ENCODE measurements at regions not wholly inside any gene's neighbourhood (a gene's known extent, or its start where the extent isn't known, plus 50 kb on each side); places are given as distances from the start of the nearest gene placed in this dataset.

DNA sequence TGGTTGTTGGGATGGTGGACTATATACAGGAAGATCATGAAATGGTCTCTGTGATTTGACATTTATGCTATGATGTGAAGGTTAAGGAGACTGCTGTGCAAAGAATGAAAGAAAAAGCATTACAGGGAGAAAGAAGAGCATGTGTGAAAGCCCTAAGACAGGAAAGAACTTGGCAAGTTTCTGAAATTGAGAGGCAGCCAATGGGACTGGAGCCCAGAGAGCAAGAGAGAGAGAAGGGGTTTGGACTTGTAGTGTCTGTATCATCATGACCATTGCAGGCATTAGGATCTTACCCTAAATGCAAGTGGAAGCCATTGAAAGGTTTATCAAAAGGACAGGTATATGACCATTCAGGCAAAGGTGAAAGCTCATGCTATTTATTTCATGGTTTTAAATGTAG is 147.1 kb downstream of the NAA11 start:
- no peaks in the 10 kb centered on the region for H3K27me3 Mint-ChIP-seq (ENCODE audit: low read depth)
- no peak overlapping the region for H3T11ph ChIP-seq (ENCODE audit: low read length)
- no peak overlapping the region for H3K56ac ChIP-seq (ENCODE audit: insufficient read length, low read depth, low read length)
- no peak overlapping the region for H2BK5ac ChIP-seq (ENCODE audit: insufficient read length, low read length)
- H3K4me1 Mint-ChIP-seq = no peaks in the 10 kb centered on the region
- H3K9me3 ChIP-seq (ENCODE audit: control insufficient read depth, low read depth, low read length) = no peaks in the 10 kb centered on the region
- no peaks in the 10 kb centered on the region for H3K23me2 ChIP-seq (ENCODE audit: insufficient read length, low read depth, low read length, poor library complexity, severe bottlenecking)
- H4K5ac ChIP-seq (ENCODE audit: insufficient read length, low read depth, low read length) = no peak overlapping the region
- no peaks in the 10 kb centered on the region for H4K20me1 ChIP-seq (ENCODE audit: control insufficient read depth, insufficient read depth, insufficient read length)
- no peak overlapping the region for H3K4me3 Mint-ChIP-seq
- no peak overlapping the region for H3K4ac ChIP-seq (ENCODE audit: low read depth, low read length)
- H3K4me1 ChIP-seq (ENCODE audit: insufficient read depth, low read length) = no peaks in the 10 kb centered on the region
- H2AK5ac ChIP-seq (ENCODE audit: insufficient read length, low read length) = no peak overlapping the region
- H3K4me2 ChIP-seq (ENCODE audit: insufficient read depth, insufficient read length, low read length) = no peak overlapping the region
- no peak overlapping the region for H2BK20ac ChIP-seq (ENCODE audit: low read depth, low read length, poor library complexity, severe bottlenecking)
- TF ChIP-seq, protein P1, sequence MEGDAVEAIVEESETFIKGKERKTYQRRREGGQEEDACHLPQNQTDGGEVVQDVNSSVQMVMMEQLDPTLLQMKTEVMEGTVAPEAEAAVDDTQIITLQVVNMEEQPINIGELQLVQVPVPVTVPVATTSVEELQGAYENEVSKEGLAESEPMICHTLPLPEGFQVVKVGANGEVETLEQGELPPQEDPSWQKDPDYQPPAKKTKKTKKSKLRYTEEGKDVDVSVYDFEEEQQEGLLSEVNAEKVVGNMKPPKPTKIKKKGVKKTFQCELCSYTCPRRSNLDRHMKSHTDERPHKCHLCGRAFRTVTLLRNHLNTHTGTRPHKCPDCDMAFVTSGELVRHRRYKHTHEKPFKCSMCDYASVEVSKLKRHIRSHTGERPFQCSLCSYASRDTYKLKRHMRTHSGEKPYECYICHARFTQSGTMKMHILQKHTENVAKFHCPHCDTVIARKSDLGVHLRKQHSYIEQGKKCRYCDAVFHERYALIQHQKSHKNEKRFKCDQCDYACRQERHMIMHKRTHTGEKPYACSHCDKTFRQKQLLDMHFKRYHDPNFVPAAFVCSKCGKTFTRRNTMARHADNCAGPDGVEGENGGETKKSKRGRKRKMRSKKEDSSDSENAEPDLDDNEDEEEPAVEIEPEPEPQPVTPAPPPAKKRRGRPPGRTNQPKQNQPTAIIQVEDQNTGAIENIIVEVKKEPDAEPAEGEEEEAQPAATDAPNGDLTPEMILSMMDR (conservative IDR thresholded peaks at IDR 0.05) = no peak
- H3K27me3 ChIP-seq (ENCODE audit: insufficient read depth, low read length) = no peaks in the 10 kb centered on the region
- H3K36me3 Mint-ChIP-seq (ENCODE audit: insufficient read depth in 1 of 3, low read depth in 3 of 3) = no peaks in the 10 kb centered on the region
- H2BK120ac ChIP-seq (ENCODE audit: low read depth, low read length, poor library complexity, severe bottlenecking) = no peak overlapping the region
- H3K27ac Mint-ChIP-seq = no peak overlapping the region; a peak in 1 of 7 replicates
- H3K79me2 ChIP-seq (ENCODE audit: insufficient read depth, low read length) = no peaks in the 10 kb centered on the region
- H3K14ac ChIP-seq (ENCODE audit: insufficient read depth, low read length) = no peak overlapping the region
- H3K23ac ChIP-seq (ENCODE audit: insufficient read length, low read depth, low read length) = no peak overlapping the region
- H4K8ac ChIP-seq (replicated peaks; ENCODE audit: insufficient read length, low read depth, low read length) = no peak overlapping the region
- H3K18ac ChIP-seq (ENCODE audit: insufficient read length, low read depth, low read length) = no peak overlapping the region
- no peak overlapping the region for H4K91ac ChIP-seq (ENCODE audit: insufficient read length, low read depth, low read length)
- no peak overlapping the region for H2BK15ac ChIP-seq (ENCODE audit: low read depth, low read length)
- H2BK12ac ChIP-seq (ENCODE audit: insufficient read length, low read depth, low read length) = no peak overlapping the region
- DNase-seq = no peak
- no peak overlapping the region for H3K27ac ChIP-seq (ENCODE audit: insufficient read length, low read depth, low read length)
- H3K79me1 ChIP-seq (ENCODE audit: insufficient read depth, low read depth, low read length, poor library complexity, severe bottlenecking) = no peaks in the 10 kb centered on the region
- H3K9me3 Mint-ChIP-seq = no peaks in the 10 kb centered on the region; a peak in 1 of 5 replicates
- no peak overlapping the region for H2AFZ ChIP-seq (ENCODE audit: low read length)
- H3K9ac ChIP-seq (ENCODE audit: extremely low read depth, insufficient read length, low read length) = no peak overlapping the region

Measured in H9 (cell line).